Upper lobe of left lung (tissue), 4 donors: ENCODE measurements at regions not wholly inside any gene's neighbourhood (a gene's known extent, or its start where the extent isn't known, plus 50 kb on each side); places are given as distances from the start of the nearest gene placed in this dataset.

Experiments
- POLR2AphosphoS5 ChIP-seq, 2 donors: sonication (generic); formaldehyde crosslinking; IDR thresholded peaks; one replicate each; pipeline ENCODE4 v1.5.1; 2017; ENCODE audit warnings: antibody characterized with exemption in 2 of 2
- TF ChIP-seq, protein P1 (sequence below), 6 experiments: fragments of 450-650 bp in 4 of 6; fragments of 200-600 bp in 2 of 6; sonication (generic) in 2 of 6; IDR thresholded peaks; one replicate each; pipeline ENCODE4 v1.5.1; 2016 to 2019; ENCODE audit warnings: antibody characterized with exemption in 6 of 6

DNA sequence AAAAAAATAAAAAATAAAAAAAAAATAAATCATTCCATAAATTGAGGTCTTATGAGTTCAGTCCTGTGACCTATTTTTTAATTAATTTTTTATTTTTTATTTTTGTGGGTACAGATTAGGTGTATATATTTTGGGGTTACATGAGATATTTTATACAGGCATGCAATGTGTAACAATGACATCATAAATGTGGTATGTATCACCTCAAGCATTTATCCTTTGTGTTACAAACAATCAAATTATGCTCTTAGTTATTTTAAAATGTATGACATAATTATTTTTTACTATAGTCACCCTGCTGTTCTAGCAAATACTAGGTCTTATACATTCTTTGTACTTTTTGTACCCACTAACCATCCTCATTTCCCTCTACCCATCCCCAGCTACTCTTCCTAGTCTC lies 537.9 kb downstream of the HINT1 start:
- TF ChIP-seq, protein P1, sequence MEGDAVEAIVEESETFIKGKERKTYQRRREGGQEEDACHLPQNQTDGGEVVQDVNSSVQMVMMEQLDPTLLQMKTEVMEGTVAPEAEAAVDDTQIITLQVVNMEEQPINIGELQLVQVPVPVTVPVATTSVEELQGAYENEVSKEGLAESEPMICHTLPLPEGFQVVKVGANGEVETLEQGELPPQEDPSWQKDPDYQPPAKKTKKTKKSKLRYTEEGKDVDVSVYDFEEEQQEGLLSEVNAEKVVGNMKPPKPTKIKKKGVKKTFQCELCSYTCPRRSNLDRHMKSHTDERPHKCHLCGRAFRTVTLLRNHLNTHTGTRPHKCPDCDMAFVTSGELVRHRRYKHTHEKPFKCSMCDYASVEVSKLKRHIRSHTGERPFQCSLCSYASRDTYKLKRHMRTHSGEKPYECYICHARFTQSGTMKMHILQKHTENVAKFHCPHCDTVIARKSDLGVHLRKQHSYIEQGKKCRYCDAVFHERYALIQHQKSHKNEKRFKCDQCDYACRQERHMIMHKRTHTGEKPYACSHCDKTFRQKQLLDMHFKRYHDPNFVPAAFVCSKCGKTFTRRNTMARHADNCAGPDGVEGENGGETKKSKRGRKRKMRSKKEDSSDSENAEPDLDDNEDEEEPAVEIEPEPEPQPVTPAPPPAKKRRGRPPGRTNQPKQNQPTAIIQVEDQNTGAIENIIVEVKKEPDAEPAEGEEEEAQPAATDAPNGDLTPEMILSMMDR (IDR thresholded peaks at IDR 0.05): no peak
- TF ChIP-seq POLR2AphosphoS5 (IDR thresholded peaks at IDR 0.05): no peak
